GM12892 (cell line): ENCODE measurements at regions not wholly inside any gene's neighbourhood (a gene's known extent, or its start where the extent isn't known, plus 50 kb on each side); places are given as distances from the start of the nearest gene placed in this dataset.
"Not testable (repeated sequence)": the region's sequence is repeated elsewhere in the genome, so short reads cannot be mapped to it uniquely, and the experiment has no call there.

Experiments used
- POLR2A ChIP-seq: IDR thresholded peaks from 2 replicates; pipeline ENCODE4 v1.6.1; 2011; ENCODE audit warnings: low read depth, low read length, control low read depth
- POLR2AphosphoS5 ChIP-seq: IDR thresholded peaks from 2 replicates; pipeline ENCODE4 v1.6.1; 2011; ENCODE audit warnings: low read depth, low read length, control low read depth
- TAF1 ChIP-seq: IDR thresholded peaks from 2 replicates; pipeline ENCODE4 v1.6.1; 2011; ENCODE audit warnings: low read depth, mild to moderate bottlenecking, control low read depth, low read length, borderline replicate concordance

DNA sequence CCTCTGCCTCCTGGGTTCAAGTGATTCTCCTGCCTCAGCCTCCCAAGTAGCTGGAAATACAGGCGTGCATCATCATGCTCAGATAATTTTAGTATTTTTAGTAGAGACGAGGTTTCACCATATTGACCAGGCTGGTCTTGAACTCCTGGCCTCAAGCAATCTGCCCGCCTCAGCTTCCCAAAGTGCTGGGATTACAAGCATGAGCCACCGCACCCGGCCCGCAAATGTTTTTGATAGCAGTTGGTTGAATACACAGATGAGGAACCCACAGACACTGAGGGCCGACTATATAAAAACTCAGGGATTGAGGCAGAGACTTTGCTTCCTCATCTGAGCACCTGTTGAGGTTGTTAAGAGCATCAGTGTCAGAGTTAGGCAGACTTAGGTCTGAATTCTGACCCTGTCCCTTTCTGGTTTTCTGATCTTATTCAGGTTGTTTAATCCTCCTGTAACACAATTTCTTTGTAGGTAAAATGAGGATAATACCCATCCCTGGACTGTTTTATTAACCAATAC is 84.7 kb downstream of the ZFP36L2 start:
- not testable (repeated sequence) for TF ChIP-seq POLR2A, POLR2AphosphoS5, TAF1
